HCT116 (cell line): ENCODE measurements at regions not wholly inside any gene's neighbourhood (a gene's known extent, or its start where the extent isn't known, plus 50 kb on each side); places are given as distances from the start of the nearest gene placed in this dataset.

Experiments
- CEBPB ChIP-seq: IDR thresholded peaks from 2 replicates; pipeline ENCODE4 v1.6.1; 2012; ENCODE audit warnings: low read depth
- EGR1 ChIP-seq: IDR thresholded peaks from 2 replicates; pipeline ENCODE4 v1.6.1; 2012; ENCODE audit warnings: low read depth
- EZH2 ChIP-seq: fragments of 200-600 bp; sonication (generic); IDR thresholded peaks from 2 replicates; pipeline ENCODE4 v1.6.1; 2017; ENCODE audit warnings: antibody characterized with exemption, mixed run types
- POLR2A ChIP-seq: IDR thresholded peaks from 2 replicates; pipeline ENCODE4 v1.7.0; 2011; ENCODE audit warnings: borderline replicate concordance; ENCODE audit not compliant: insufficient read depth, insufficient read length; ENCODE audit errors: extremely low read depth
- POLR2AphosphoS5 ChIP-seq: IDR thresholded peaks from 2 replicates; pipeline ENCODE4 v1.6.1; 2011; ENCODE audit warnings: mild to moderate bottlenecking, low read depth, low read length, moderate library complexity
- RAD21 ChIP-seq: IDR thresholded peaks from 2 replicates; pipeline ENCODE4 v1.6.1; 2012; ENCODE audit warnings: low read depth, mild to moderate bottlenecking
- TF ChIP-seq, protein P1 (sequence below), 3 experiments: fragments of 200-600 bp in 1 of 3; sonication (generic) in 1 of 3; IDR thresholded peaks in 2 of 3; conservative IDR thresholded peaks in 1 of 3; 2 replicates each; pipeline ENCODE4 v1.5.1; 2012 to 2017; ENCODE audit warnings: low read depth in 2 of 3, low read length in 2 of 3, antibody characterized with exemption in 1 of 3, borderline replicate concordance in 1 of 3, control low read depth in 1 of 3, mild to moderate bottlenecking in 1 of 3, mixed read lengths in 1 of 3, mixed run types in 1 of 3, moderate library complexity in 1 of 3; ENCODE audit not compliant: insufficient read depth in 1 of 3
- TF ChIP-seq, protein P2 (sequence below): IDR thresholded peaks from 2 replicates; pipeline ENCODE4 v1.6.1; 2012; ENCODE audit warnings: low read depth

DNA sequence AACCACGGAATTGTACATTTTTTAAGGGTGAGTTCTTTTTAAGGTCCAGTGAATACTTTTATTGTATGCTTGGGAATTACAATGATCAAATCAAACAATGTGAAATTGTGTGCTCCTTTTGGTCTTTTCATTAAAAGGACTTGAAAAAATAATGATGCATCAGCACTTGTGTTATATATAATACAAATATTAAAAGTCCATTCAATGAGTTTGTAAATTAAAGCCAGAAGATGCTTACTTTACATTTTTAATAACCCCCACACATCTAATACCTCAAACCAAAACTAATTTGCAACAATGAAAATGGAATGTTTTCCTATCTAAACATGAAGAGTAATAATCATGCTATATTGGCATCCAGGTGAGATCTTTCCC, 369.8 kb upstream of the LCORL start:
- TF ChIP-seq POLR2A (no peak), POLR2AphosphoS5 (no peak), EZH2 (no peak), EGR1 (no peak), CEBPB (no peak), RAD21 (no peak)
- TF ChIP-seq, protein P1, sequence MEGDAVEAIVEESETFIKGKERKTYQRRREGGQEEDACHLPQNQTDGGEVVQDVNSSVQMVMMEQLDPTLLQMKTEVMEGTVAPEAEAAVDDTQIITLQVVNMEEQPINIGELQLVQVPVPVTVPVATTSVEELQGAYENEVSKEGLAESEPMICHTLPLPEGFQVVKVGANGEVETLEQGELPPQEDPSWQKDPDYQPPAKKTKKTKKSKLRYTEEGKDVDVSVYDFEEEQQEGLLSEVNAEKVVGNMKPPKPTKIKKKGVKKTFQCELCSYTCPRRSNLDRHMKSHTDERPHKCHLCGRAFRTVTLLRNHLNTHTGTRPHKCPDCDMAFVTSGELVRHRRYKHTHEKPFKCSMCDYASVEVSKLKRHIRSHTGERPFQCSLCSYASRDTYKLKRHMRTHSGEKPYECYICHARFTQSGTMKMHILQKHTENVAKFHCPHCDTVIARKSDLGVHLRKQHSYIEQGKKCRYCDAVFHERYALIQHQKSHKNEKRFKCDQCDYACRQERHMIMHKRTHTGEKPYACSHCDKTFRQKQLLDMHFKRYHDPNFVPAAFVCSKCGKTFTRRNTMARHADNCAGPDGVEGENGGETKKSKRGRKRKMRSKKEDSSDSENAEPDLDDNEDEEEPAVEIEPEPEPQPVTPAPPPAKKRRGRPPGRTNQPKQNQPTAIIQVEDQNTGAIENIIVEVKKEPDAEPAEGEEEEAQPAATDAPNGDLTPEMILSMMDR (IDR thresholded peaks at IDR 0.05 in 2 of 3, conservative IDR thresholded peaks at IDR 0.05 in 1 of 3; ENCODE audit: borderline replicate concordance in 1 of 3, insufficient read depth in 1 of 3, low read depth in 2 of 3, low read length in 2 of 3), result no peak
- TF ChIP-seq, protein P2, sequence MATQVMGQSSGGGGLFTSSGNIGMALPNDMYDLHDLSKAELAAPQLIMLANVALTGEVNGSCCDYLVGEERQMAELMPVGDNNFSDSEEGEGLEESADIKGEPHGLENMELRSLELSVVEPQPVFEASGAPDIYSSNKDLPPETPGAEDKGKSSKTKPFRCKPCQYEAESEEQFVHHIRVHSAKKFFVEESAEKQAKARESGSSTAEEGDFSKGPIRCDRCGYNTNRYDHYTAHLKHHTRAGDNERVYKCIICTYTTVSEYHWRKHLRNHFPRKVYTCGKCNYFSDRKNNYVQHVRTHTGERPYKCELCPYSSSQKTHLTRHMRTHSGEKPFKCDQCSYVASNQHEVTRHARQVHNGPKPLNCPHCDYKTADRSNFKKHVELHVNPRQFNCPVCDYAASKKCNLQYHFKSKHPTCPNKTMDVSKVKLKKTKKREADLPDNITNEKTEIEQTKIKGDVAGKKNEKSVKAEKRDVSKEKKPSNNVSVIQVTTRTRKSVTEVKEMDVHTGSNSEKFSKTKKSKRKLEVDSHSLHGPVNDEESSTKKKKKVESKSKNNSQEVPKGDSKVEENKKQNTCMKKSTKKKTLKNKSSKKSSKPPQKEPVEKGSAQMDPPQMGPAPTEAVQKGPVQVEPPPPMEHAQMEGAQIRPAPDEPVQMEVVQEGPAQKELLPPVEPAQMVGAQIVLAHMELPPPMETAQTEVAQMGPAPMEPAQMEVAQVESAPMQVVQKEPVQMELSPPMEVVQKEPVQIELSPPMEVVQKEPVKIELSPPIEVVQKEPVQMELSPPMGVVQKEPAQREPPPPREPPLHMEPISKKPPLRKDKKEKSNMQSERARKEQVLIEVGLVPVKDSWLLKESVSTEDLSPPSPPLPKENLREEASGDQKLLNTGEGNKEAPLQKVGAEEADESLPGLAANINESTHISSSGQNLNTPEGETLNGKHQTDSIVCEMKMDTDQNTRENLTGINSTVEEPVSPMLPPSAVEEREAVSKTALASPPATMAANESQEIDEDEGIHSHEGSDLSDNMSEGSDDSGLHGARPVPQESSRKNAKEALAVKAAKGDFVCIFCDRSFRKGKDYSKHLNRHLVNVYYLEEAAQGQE, result no peak
